ENCODE measurements at regions not wholly inside any gene's neighbourhood (a gene's known extent, or its start where the extent isn't known, plus 50 kb on each side); places are given as distances from the start of the nearest gene placed in this dataset.

DNA sequence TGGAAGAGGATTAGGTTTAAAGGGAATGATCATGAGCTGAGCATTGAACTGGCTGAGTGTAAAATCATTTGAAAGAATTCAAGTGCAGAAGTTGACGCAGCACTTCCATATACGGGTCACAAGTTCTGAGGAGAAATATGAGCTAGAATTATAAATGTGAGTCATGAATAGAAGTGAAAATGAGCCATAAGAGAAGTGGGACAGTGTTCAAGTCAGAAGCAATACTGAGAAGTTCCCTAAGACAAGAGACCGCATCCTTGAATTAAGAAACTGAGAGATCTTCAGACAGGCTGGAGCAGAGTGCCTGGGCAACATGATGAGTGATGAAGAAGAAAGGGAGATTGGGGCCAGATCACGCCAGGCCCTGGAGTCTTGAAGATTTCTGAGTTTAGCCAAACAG lies 209.7 kb downstream of the TBX18 start:
- H3K27ac ChIP-seq (ENCODE audit: low read depth in 1 of 2, low read length in 2 of 2), result no peak overlapping the region
- no peaks in the 10 kb centered on the region for H3K36me3 ChIP-seq (replicated peaks in 1 of 2; ENCODE audit: control insufficient read depth in 1 of 2, insufficient read depth in 2 of 2, low read length in 2 of 2)
- H3K9ac ChIP-seq (ENCODE audit: insufficient read depth, low read length, poor library complexity, severe bottlenecking), result no peak overlapping the region
- 85% methylated on average over 2 of the region's 4 CpGs for WGBS (ENCODE audit: insufficient coverage)
- no peaks in the 10 kb centered on the region for H3K36me3 Mint-ChIP-seq
- no peak for DNase-seq
- peaks cover 0 to 1% (median 0%) of the 10 kb centered on the region in 3 donors for H3K27me3 Mint-ChIP-seq (ENCODE audit: low read depth in 3 of 3)
- TF ChIP-seq, protein P1, sequence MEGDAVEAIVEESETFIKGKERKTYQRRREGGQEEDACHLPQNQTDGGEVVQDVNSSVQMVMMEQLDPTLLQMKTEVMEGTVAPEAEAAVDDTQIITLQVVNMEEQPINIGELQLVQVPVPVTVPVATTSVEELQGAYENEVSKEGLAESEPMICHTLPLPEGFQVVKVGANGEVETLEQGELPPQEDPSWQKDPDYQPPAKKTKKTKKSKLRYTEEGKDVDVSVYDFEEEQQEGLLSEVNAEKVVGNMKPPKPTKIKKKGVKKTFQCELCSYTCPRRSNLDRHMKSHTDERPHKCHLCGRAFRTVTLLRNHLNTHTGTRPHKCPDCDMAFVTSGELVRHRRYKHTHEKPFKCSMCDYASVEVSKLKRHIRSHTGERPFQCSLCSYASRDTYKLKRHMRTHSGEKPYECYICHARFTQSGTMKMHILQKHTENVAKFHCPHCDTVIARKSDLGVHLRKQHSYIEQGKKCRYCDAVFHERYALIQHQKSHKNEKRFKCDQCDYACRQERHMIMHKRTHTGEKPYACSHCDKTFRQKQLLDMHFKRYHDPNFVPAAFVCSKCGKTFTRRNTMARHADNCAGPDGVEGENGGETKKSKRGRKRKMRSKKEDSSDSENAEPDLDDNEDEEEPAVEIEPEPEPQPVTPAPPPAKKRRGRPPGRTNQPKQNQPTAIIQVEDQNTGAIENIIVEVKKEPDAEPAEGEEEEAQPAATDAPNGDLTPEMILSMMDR (IDR thresholded peaks at IDR 0.05), result no peak
- no peaks in the 10 kb centered on the region for H3K79me2 ChIP-seq (ENCODE audit: insufficient read depth, low read length)
- no peaks in the 10 kb centered on the region for H4K20me1 ChIP-seq (ENCODE audit: insufficient read depth, low read length)
- H3K27ac Mint-ChIP-seq, result no peak overlapping the region
- intact Hi-C loops (cut with micrococcal nuclease), result no loop called here
- no peaks in the 10 kb centered on the region for H3K4me1 ChIP-seq (ENCODE audit: control insufficient read depth in 1 of 2, insufficient read depth in 2 of 2, low read length in 2 of 2)
- H3K27me3 ChIP-seq (ENCODE audit: control insufficient read depth in 2 of 2, insufficient read depth in 2 of 2, low read length in 2 of 2), result no peaks in the 10 kb centered on the region
- H3K4me2 ChIP-seq (replicated peaks; ENCODE audit: extremely low read depth, low read length, poor library complexity, severe bottlenecking), result no peak overlapping the region
- no peak overlapping the region for H3K4me3 Mint-ChIP-seq
- H3K4me1 Mint-ChIP-seq, result no peaks in the 10 kb centered on the region
- H3K9me3 Mint-ChIP-seq, result peaks cover 0 to 18% (median 10%) of the 10 kb centered on the region in 7 donors
- H3K4me3 ChIP-seq (replicated peaks in 1 of 3; ENCODE audit: low read depth in 2 of 3, low read length in 3 of 3), result no peak overlapping the region
- peaks cover 6 to 8% of the 10 kb centered on the region in 2 donors for H3K9me3 ChIP-seq (replicated peaks in 1 of 2; ENCODE audit: control insufficient read depth in 1 of 2, insufficient read depth in 1 of 2, low read length in 2 of 2)
- H2AFZ ChIP-seq (ENCODE audit: insufficient read depth, low read depth, low read length, poor library complexity, severe bottlenecking), result no peak overlapping the region

DNA sequence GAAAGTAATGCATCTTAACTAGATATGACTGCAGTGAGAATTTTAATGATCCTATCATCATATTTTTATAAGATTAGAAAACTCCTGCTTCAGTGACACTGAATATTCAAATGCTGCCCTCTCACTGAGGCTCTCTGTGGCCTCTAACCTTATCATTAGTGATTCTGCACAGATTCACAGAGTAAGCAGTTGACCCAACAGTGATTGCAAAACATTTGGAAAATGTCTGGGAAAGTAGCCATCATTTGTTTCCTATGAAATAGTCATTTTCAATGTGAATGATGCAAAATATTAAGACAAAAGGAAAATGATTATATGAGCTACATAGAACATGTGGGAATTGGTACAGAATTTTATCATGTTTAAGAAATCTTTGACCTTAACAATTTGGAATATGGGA lies 210.3 kb downstream of the TBX18 start:
- H3K27me3 Mint-ChIP-seq (ENCODE audit: low read depth in 3 of 3), result peaks cover 0 to 1% (median 0%) of the 10 kb centered on the region in 3 donors

More for the DNA sequence above, 210.3 kb downstream of the TBX18 start:
- H4K20me1 ChIP-seq (ENCODE audit: insufficient read depth, low read length), result no peaks in the 10 kb centered on the region
- H3K9ac ChIP-seq (ENCODE audit: insufficient read depth, low read length, poor library complexity, severe bottlenecking), result no peak overlapping the region
- peaks cover 6 to 8% of the 10 kb centered on the region in 2 donors for H3K9me3 ChIP-seq (replicated peaks in 1 of 2; ENCODE audit: control insufficient read depth in 1 of 2, insufficient read depth in 1 of 2, low read length in 2 of 2)
- no peak overlapping the region for H2AFZ ChIP-seq (ENCODE audit: insufficient read depth, low read depth, low read length, poor library complexity, severe bottlenecking)
- H3K4me3 ChIP-seq (replicated peaks in 1 of 3; ENCODE audit: low read depth in 2 of 3, low read length in 3 of 3), result no peak overlapping the region
- H3K36me3 ChIP-seq (replicated peaks in 1 of 2; ENCODE audit: control insufficient read depth in 1 of 2, insufficient read depth in 2 of 2, low read length in 2 of 2), result no peaks in the 10 kb centered on the region
- H3K27ac ChIP-seq (ENCODE audit: low read depth in 1 of 2, low read length in 2 of 2), result no peak overlapping the region
- H3K79me2 ChIP-seq (ENCODE audit: insufficient read depth, low read length), result no peaks in the 10 kb centered on the region
- Mint-ChIP-seq H3K27ac (no peak overlapping the region), H3K9me3 (peaks cover 0 to 16% (median 10%) of the 10 kb centered on the region in 7 donors), H3K36me3 (no peaks in the 10 kb centered on the region), H3K4me1 (no peaks in the 10 kb centered on the region), H3K4me3 (no peak overlapping the region)
- no peak for DNase-seq
- TF ChIP-seq, protein P1 (IDR thresholded peaks at IDR 0.05), result no peak
- H3K27me3 ChIP-seq (ENCODE audit: control insufficient read depth in 2 of 2, insufficient read depth in 2 of 2, low read length in 2 of 2), result no peaks in the 10 kb centered on the region
- H3K4me1 ChIP-seq (ENCODE audit: control insufficient read depth in 1 of 2, insufficient read depth in 2 of 2, low read length in 2 of 2), result no peaks in the 10 kb centered on the region
- H3K4me2 ChIP-seq (replicated peaks; ENCODE audit: extremely low read depth, low read length, poor library complexity, severe bottlenecking), result no peak overlapping the region
- intact Hi-C loops (cut with micrococcal nuclease), result no loop called here
